ENCODE measurements at regions not wholly inside any gene's neighbourhood (a gene's known extent, or its start where the extent isn't known, plus 50 kb on each side); places are given as distances from the start of the nearest gene placed in this dataset.

- TF ChIP-seq CTCF (IDR thresholded peaks at IDR 0.05; ENCODE audit: low read depth, low read length) (no peak), EZH2phosphoT487 (IDR thresholded peaks at IDR 0.05; ENCODE audit: low read depth) (no peak)
Measured at GRCh38 chr7:131633342-131633843, 77.0 kb upstream of the PODXL start.

All from OCI-LY3 (cell line).